Cerebellar cortex (tissue), 1 donor: ENCODE measurements at regions not wholly inside any gene's neighbourhood (a gene's known extent, or its start where the extent isn't known, plus 50 kb on each side); places are given as distances from the start of the nearest gene placed in this dataset.
"Not testable (repeated sequence)": the region's sequence is repeated elsewhere in the genome, so short reads cannot be mapped to it uniquely, and the experiment has no call there.

ENCODE experiments used
- DNase-seq: peaks from one replicate; pipeline ENCODE4 v3.0.0-alpha.2; 2015; ENCODE audit warnings: low spot score

DNA sequence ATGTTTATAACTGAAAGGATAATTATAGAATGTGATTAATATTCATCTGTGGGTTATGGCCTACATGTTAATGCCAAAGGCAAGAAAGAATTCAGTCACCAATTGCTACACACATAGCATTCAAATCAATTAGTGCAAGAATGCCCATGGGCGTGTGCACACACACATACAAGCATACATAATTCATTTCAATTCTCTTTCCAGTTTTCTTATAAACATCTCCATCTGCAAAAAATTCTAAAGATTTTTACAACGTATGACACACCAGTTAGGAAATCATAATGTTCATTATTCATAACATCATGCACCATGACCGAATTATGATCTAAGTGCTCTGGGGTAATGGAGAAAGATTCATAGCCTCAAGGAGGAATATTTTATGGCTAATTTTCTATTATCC, 111.0 kb upstream of the ADTRP start:
- DNase-seq = no peak

GRCh38 chr6:11888727-11889126, 110.1 kb upstream of the ADTRP start:
- no peak for DNase-seq

GRCh38 chr6:11885159-11885558, 106.6 kb upstream of the ADTRP start:
- DNase-seq = no peak

GRCh38 chr6:11883471-11883870, 104.9 kb upstream of the ADTRP start:
- not testable (repeated sequence) for DNase-seq

- DNase-seq = not testable (repeated sequence)
Observed at GRCh38 chr6:11880156-11880555, 101.6 kb upstream of the ADTRP start.

GRCh38 chr6:11878735-11879134, 100.1 kb upstream of the ADTRP start:
- DNase-seq = no peak

DNA sequence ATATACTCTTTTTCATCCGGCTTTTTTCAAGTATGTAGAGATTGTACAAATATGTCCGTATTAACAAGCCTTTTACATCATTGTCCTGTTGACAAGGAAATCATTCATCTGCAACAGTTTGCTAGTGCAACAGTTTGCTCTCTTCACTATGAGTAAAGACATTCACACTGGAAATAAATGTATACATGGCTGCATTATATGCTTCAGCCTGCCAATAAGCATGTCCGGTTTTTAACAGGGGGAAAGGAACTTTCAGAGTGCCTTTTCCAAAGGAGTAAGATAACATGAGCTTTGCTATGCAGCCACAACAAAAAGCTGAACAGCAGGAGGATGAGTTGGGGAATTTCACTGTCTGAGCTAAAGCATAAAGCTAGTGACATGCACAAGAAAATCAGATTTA, 99.4 kb upstream of the ADTRP start:
- DNase-seq = no peak

- DNase-seq = no peak
Observed at GRCh38 chr6:11876934-11877433, 98.4 kb upstream of the ADTRP start.

DNA sequence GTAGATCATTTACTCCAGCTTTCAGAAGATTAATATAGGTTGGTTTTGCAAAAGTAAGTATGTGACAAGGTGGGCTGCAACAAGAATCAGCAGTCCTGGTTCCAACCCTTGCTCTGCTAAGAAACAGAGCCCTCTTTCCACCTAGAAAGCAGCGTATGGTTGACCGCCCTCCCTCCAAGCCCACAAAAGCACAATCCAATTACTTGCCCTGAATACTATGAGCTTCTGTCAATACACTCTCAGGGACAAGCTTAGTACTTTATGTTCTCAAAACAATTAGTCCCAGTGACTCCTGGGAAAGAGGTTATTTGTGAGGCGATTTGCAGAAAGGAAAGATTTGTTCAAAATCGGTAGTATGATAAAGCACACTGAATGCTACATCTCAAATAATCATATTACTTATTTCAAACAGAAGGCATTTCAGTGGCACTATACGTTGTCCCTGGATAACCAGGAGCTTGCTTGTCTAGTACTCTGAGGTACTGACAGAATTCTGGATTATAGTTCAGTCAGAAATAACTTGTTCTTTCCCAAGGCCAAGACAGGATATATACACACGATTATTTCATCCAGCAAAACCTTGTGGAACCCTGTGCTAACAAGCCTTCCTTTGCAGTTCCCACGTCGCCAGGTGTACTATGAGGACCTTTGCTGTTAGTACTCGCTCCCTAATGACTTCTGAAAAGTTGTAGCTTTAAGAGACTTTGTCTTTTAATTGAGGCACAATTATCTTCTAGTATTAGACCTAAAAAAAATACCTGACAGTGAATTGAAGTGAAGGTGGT, 96.9 kb upstream of the ADTRP start:
- no peak for DNase-seq

GRCh38 chr6:11869672-11870340, 91.2 kb upstream of the ADTRP start:
- DNase-seq = no peak

GRCh38 chr6:11868392-11868791, 89.8 kb upstream of the ADTRP start:
- no peak for DNase-seq

DNA sequence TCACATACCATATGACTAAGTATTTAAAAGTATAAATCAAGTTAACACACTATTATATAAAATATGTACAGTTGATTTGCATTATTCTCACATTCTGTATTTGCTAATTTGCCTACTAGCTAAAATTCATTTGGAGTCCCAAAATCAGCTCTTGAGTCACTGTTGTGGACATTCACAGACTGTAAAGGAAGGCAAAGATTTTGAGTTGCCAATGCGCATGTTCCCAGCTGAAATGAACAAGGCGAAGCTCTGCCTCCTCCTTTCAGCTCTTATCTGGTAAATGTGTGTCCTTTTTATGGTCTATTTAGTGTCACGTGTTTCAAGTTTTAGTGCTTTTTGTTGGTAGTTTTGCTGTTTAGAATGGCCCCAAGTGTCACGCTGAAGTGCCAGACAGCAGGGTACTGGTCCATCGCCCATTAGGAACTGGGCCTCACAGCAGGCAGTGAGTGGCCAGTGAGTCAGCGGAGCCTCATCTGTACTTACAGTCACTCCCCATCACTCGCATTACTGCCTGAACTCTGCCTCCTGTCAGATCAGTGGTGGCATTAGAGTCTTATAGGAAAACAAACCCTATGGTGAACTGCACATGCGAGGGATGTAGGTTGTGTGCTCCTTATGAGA, 87.2 kb upstream of the ADTRP start:
- DNase-seq = no peak

- no peak for DNase-seq
Observed at GRCh38 chr6:11858439-11858838, 79.8 kb upstream of the ADTRP start.

GRCh38 chr6:11855743-11856142, 77.1 kb upstream of the ADTRP start:
- DNase-seq = no peak

DNA sequence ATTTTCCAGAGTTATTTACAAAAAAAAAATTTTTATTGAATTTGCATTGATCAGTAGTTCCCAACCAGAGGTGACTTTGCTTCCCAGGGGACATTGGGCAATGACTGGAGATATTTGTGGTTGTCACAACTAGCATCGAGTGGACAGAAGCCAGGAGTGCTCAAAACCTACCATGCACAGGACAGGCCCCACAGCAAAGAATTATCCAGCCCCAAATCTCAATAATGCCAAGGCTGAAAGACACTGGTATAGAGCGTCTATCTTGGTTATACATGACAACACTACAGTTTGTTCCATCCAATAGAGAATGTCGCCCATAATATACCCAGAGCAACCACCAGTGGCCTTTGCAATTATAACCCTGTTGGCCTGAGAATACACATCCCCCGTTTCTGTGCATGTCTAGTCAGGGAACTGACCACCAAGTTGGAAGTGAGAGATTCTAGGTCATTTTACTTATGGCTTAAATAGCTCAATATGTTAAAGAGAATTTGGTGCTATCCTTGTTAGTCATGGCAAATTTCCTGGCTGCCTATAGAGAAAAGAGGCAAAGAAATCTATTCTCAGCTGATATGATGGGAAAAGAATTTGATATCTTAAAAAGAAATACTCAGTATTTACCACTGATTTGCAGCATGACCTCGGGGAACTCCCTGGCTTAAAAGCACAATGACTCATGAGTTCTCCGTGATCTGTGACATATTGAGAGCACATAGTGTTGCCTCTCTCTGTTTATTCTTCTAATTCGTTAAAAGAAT, 76.0 kb upstream of the ADTRP start:
- DNase-seq = no peak

DNA sequence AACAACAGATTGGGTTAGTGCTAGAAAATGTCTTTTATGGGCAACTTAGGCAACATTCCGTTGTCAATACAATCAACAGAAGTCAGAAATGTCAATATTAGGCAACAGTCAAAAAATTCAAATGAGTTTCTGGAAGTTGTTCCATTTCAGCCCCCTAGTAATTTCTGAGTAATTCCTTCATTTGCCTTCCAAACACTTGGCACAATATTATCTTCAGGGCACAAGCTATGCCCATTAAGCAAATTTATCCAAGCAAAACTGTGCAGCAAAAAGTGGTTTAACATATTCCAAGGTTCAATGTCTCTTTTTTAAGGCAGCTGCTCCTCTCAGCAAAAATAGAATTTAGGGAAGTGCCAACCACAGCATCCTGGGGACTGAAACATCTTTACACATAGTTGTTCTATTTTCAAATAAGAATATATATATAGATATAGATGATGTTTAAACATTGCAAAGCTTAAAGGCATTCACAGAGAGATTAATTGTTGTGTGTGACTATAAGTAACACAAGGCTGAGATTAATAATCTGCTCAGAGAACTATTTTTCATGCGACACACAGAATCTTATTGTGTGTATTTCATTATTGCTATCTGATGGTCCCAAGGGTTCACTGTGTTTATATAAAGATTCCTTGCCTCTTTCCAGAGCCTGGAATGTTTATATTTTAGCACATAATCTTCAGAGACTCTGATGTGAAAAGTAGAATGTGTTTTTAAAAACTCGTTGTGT, 75.2 kb upstream of the ADTRP start:
- DNase-seq = no peak

GRCh38 chr6:11852061-11852651, 73.6 kb upstream of the ADTRP start:
- no peak for DNase-seq

DNA sequence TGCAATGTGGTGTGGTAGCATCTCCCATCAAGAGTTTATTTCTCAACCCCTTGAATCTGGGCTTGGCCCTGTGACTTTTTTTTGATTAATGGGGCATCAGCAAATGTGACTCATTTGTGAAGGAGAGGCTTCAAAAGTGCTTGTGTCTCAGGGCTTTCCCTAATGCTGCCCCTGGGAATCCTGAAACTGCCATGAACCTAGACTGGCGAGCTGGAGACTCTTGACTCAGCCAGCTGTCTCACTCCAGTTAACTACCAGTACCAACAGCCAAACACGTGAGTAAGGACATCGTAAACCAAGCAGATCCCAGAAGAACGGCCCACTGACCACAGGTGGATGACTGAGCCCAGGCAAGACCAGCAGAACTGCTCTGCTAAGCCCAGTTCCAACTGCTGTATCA, 72.8 kb upstream of the ADTRP start:
- DNase-seq = no peak

GRCh38 chr6:11848852-11849731, 70.5 kb upstream of the ADTRP start:
- no peak for DNase-seq

- DNase-seq = no peak
Observed at GRCh38 chr6:11848346-11848651, 69.7 kb upstream of the ADTRP start.
